GM19023 (cell line): ENCODE measurements at regions not wholly inside any gene's neighbourhood (a gene's known extent, or its start where the extent isn't known, plus 50 kb on each side); places are given as distances from the start of the nearest gene placed in this dataset.
"Not testable (repeated sequence)": the region's sequence is repeated elsewhere in the genome, so short reads cannot be mapped to it uniquely, and the experiment has no call there.

Experiments
- ATAC-seq: cut with Tn5 transposase; IDR thresholded peaks from one replicate; pipeline ENCODE4 v1.9.1; 2021; ENCODE audit warnings: mild to moderate bottlenecking, moderate library complexity; ENCODE audit not compliant: unreplicated experiment

- ATAC-seq: no peak
Measured at GRCh38 chr5:143898916-143899591, 87.1 kb downstream of the HMHB1 start.

- ATAC-seq: no peak
Measured at GRCh38 chr5:143908959-143909358, 97.0 kb downstream of the HMHB1 start.

DNA sequence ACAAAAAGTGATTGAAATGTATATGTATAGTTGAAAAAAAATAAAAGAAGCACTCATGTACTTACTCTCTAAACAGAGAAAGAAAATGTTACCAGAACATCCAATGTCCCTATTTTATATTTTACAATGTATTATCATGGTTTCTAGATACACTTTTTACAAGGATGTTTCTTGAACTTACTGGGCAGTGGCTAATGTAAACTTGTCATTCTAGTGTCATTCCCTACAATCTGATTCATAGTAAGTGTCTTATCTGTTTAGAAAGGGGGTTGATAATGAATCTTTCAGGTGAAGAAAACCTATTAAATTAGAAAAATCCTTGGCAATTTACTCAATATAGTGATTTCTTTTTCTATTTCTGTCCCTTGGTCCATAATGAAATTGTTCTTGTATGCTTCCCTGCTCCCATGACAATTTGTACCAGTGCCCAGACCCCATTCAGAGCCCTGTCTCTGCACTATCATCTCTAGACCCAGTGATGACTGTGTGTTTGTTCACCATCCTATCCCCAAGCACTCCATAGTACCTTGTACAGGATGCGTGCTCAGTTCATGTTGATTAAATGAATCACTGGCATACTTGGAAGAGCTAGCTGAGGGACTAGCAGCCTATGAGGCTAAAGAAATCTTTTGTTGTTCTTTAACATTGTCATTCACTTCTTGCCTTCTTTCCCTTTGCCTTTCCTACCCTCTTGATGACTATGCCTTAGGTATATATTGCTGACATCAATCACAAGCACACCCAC is 101.2 kb downstream of the HMHB1 start:
- ATAC-seq: no peak

DNA sequence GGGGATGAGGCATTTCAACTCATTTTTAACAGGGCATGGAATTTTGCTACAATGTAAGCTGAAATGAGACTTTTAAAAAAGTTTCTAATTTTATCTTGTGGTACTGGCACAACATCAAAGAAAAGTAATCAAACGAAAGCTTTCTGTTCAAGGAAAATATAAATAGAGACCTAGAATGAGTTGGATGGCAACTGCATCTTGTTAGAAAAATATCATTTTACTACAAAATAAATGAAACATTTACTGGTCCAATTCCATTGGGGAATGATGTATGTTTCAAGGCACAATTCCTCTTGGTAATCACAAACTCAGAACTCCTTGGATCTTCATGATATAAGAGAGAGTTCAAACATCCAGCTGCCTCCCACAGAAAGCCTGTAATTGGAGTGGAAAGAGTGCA is 102.8 kb downstream of the HMHB1 start:
- ATAC-seq: no peak

DNA sequence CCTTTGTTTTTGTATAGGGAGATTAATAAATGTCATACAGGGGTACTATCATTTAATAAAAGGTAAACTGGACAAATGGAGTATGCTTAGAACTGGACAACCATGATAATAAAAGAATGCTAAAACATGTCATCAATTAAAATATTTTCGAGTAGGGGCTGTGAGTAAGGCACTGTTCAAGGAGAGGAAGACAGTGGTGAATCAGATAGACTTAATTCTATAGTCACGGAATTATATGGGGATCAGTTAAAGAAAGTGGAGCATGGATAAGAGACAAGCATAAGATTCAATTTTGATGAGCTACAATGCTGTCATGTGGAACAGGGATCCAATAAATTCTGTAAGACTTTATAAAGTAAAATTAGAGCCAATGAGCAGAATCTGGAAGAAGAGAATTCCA is 104.5 kb downstream of the HMHB1 start:
- ATAC-seq: no peak

DNA sequence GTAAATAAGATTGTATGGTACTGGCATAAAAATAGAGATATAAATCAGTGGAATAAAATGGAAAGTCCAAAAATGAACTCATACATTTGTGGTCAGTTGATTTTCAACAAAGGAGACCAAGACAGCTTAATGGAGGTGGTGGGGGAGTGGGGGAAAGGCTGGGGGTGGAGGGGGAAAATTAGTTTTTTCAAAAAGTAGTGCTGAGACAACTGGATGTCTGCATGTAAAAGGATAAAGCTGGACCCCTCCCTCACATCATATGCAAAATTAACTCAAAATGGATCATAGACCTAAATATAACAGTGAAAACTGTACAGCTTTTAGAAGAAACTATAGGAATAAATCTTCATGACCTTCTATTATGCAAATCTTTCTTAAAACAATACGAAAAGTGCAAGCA is 107.0 kb downstream of the HMHB1 start:
- ATAC-seq: no peak

DNA sequence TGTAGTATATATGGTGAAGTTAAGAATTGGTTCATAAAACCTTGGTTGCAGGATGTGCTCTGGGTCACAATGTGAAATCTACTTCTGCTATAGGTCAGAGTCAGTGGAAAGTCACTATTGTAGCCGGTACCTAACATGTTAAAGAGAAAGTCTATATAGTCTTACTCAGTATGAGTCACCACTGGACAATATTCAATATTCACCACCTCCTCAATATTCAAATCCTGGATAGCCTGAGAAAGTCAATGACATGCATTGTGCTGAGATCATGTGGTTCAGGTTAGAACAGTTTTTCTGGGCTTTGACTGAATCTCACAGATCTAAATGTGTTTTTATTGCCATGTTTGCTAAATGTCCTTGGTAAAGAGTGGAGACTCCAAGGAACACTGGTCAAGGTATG is 108.8 kb downstream of the HMHB1 start:
- ATAC-seq: no peak

- ATAC-seq: no peak
Measured at GRCh38 chr5:143921525-143922311, 109.8 kb downstream of the HMHB1 start.

- ATAC-seq: no peak
Measured at GRCh38 chr5:143922718-143923117, 110.8 kb downstream of the HMHB1 start.

DNA sequence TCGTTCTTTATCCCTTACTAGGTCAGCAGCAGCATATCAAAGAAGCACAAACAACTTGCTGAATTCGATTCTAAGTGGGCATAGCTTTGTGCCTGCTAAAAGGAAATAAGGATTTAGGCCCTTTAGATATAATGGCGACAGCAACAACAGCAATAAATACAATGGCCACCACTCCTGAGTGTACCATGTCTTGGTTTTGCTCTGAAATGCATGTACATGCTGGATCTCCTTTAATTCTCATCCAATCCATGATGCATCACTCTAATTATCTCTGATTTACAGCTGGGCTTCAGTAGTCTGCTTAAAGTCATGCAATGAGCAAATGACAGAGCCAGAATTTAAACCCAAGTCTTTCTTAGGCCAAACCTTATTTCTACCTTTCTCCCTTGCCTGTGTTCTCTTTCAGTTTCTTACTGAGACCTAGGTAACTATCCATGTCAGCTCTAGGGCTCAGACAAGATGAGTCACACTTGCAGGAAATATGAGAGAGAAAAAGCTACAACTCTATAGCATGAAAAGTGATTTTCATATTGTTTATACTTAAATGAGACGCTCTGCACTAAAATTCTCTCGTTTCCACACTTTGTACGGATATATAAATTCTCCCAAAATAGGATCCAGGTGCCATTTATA is 111.8 kb downstream of the HMHB1 start:
- ATAC-seq: no peak

DNA sequence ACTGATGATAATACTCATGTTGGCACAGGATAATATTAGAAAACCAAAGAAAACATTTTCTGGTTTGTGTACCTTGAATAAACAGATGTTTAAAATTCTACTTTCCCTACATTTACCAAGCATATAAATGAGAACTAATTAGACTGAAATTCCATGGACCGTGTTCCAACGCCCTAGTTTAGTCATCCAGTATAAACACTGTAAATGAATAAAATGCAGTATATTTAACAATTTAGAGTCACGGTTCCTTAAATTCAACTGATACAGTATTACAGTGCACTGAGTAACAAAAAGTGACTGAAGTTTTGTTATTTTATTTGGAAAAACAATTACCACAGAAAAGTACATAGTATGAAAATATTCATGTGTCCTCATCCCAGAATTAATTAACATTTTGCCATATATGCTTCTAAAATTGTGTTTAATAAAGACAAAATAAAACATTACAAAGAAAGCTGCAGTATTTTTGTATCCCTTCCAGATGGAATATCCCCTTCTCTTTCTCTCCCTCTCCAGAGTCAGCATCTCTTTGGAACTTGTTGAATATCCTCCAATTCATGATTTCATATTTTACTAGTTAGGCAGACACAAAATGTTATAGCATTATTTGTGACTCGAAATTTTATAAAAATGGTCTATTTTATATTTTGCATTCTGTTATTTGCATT is 112.5 kb downstream of the HMHB1 start:
- no peak for ATAC-seq

DNA sequence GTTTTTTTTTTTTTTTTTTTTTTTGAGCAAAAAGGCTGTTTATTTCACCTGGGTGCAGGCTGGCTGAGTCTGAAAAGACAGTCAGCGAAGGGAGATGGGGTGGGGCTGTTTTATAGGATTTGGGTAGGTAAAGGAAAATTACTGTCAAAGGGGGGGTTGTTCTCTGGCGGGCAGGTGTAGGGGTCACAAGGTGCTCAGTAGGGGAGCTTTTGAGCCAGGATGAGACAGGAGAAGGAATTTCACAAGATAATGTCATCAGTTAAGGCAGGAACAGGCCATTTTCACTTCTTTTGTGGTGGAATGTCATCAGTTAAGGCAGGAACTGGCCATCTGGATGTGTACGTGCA is 113.0 kb downstream of the HMHB1 start:
- ATAC-seq: not testable (repeated sequence)

DNA sequence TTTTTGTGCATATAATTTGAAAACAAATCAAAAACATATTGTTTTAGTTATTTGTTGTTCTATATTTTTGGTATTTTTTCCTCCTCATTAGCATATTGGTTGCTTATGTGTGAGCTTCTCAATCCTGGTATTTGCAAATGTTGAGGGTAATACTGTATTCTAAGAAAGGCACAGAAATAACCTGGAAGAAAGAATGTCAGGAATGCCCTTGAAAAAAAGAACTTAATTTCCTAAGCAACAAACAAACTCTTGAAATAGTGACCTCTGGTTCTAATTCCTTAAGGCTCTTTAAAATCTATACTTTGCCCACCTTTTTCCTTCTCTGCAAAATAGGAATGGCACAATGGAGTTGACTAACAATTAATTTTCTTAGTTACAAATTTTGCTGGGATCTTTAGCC is 117.5 kb downstream of the HMHB1 start:
- ATAC-seq: no peak

DNA sequence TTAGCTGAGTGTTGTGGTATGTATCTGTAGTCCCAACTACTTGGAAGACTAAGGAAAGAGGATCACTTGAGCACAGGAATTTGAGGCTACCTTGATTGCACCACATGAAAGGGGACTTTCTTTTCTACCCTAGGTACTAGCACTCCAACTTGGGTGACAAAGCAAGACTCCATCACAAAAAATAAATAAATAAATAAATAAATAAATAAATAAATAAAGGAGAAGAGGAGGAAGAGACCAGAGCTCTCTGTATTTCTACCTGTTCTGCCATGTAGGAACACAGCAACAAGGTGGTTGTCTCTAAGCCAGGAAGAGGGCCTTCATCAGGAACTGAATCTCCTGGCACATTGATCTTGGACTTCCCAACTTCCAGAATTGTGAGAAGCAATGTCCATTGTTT is 118.6 kb downstream of the HMHB1 start:
- no peak for ATAC-seq

DNA sequence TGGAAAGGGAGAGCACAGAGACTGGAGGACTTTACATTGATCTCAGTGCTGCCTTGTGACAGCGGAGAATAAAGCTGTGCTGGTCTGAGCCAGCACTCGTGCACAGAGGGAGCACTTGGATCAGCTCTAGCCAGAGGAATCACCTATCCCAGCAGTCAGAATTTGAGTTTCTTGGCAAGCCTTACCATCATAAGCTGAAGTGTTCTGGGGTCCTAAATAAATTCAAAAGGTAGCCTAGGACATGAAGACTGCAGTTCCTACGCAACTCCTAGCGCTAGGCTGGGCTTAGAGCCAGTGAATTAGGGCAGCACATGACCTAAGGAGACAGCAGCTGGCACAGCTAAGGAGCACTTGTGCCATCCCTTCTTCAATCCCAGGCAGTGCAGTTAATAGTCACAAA is 119.5 kb downstream of the HMHB1 start:
- ATAC-seq: no peak

GRCh38 chr5:143931986-143932385 is 120.0 kb downstream of the HMHB1 start:
- no peak for ATAC-seq

GRCh38 chr5:143932584-143932983 is 120.6 kb downstream of the HMHB1 start:
- ATAC-seq: no peak

GRCh38 chr5:143933451-143933850 is 121.5 kb downstream of the HMHB1 start:
- ATAC-seq: no peak

DNA sequence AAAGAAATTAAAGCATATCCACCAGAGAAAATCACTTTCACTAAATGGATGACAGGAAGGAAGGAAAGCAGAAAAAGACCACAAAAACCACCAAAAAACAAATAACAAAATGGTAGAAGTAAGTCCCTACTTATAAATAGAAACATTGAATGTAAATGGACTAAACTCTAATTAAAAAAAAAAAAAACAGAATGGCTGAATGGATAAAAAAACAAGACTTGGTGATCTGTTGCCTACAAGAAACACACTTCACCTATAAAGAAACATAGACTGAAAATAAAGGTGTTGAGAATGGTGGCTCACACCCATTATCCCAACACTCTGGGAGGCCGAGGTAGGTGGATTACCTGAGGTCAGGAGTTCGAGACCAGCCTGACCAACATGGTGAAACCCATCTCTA is 122.9 kb downstream of the HMHB1 start:
- ATAC-seq: no peak

DNA sequence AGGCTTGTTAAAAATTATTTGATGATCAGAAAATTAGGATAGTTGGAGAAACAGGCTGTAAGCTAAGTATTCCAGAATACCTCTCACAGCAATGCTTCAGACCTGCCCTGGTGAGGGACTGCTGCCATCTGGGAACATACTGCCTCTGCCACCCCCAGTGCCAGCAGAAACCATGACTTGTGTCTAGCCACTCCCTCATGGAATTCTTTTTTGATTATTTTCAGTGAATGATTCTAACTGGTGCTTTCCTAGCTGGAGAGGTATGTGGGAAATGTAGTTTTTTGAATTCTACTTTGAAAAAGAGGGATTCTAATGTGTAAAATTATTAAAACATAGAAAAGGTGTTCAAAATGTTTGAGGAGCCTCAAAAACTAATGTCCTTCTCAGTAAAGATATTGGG is 126.3 kb downstream of the HMHB1 start:
- no peak for ATAC-seq

DNA sequence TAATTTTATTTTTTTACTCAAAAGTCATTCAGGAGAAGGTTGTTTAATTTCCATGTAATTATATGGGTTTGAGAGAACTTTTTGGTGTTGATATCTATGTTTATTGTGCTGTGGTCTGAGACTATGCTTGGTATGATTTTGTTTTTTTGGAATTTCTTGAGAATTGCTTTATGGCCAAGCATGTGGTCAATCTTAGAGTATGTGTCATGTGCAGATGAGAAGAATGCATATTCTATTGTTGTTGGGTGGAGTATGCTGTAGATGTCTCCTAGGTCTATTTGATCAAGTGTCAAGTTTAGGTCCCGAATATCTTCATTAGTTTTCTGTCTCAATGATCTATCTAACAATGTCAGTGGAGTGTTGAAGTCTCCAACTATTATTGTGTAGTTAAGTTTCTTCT is 134.9 kb downstream of the HMHB1 start:
- no peak for ATAC-seq
